CD4-positive, CD25-positive, alpha-beta regulatory T cell (primary cell): ENCODE measurements at regions not wholly inside any gene's neighbourhood (a gene's known extent, or its start where the extent isn't known, plus 50 kb on each side); places are given as distances from the start of the nearest gene placed in this dataset.
A peak's percentile ranks its signal among the peaks of the same experiment; 100 is the strongest.

Source experiments
- ATAC-seq, 2 donors: fragments of 150-1000 bp; cut with Tn5 transposase; one replicate each; pipeline ENCODE4 v1.10.0; 2021; ENCODE audit warnings: low read depth in 2 of 2, moderate number of reproducible peaks in 2 of 2, moderate library complexity in 1 of 2
- DNase-seq, 3 donors: peaks; one replicate each; pipeline versions ENCODE4 v3.0.0 to v3.0.0-alpha.2; 2012 to 2022; ENCODE audit warnings: mixed read lengths in 1 of 3
- H3K27ac ChIP-seq: one replicate; pipeline ENCODE4 v1.7.0; 2013; ENCODE audit warnings: mild to moderate bottlenecking, low read length; ENCODE audit not compliant: insufficient read depth, poor library complexity, severe bottlenecking
- H3K27me3 ChIP-seq: one replicate; pipeline ENCODE4 v1.7.0; 2013; ENCODE audit warnings: low read length; ENCODE audit not compliant: control insufficient read depth, insufficient read depth
- H3K36me3 ChIP-seq: one replicate; pipeline ENCODE4 v1.7.0; 2013; ENCODE audit warnings: mild to moderate bottlenecking, low read length, moderate library complexity; ENCODE audit not compliant: control insufficient read depth, insufficient read depth
- H3K4me1 ChIP-seq: 2 replicates; pipeline ENCODE4 v1.7.0; 2013; ENCODE audit warnings: mild to moderate bottlenecking, low read length; ENCODE audit not compliant: insufficient read depth, control insufficient read depth, poor library complexity, severe bottlenecking
- H3K4me3 ChIP-seq: one replicate; pipeline ENCODE4 v1.7.0; 2013; ENCODE audit warnings: low read depth, mild to moderate bottlenecking, low read length, moderate library complexity
- H3K9me3 ChIP-seq, 2 experiments: 1 replicate in 1 of 2; 2 replicates in 1 of 2; pipeline ENCODE4 v1.7.0; 2013; ENCODE audit warnings: low read length in 2 of 2, mild to moderate bottlenecking in 1 of 2, moderate library complexity in 1 of 2; ENCODE audit not compliant: control insufficient read depth in 2 of 2
- H3K27ac Mint-ChIP-seq, 3 donors: one replicate each; pipeline ENCODE4 v1.8.0; 2020 to 2022; ENCODE audit warnings: mild to moderate bottlenecking in 3 of 3, mixed read lengths in 3 of 3, moderate library complexity in 2 of 3
- H3K27me3 Mint-ChIP-seq: one replicate; pipeline ENCODE4 v1.8.0; 2022; ENCODE audit warnings: mild to moderate bottlenecking, mixed read lengths
- H3K36me3 Mint-ChIP-seq: one replicate; pipeline ENCODE4 v1.8.0; 2020; ENCODE audit warnings: mixed read lengths
- H3K4me1 Mint-ChIP-seq, 4 donors: one replicate each; pipeline ENCODE4 v1.8.0; 2020 to 2022; ENCODE audit warnings: mixed read lengths in 4 of 4, mild to moderate bottlenecking in 1 of 4
- H3K4me3 Mint-ChIP-seq, 4 donors: one replicate each; pipeline ENCODE4 v1.8.0; 2020 to 2022; ENCODE audit warnings: mild to moderate bottlenecking in 4 of 4, mixed read lengths in 4 of 4, moderate library complexity in 3 of 4
- H3K9me3 Mint-ChIP-seq, 7 donors: one replicate each; pipeline ENCODE4 v1.8.0; 2020 to 2022; ENCODE audit warnings: mixed read lengths in 7 of 7, mild to moderate bottlenecking in 3 of 7, moderate library complexity in 2 of 7

- Mint-ChIP-seq H3K4me3 (no peak overlapping the region), H3K27ac (no peak overlapping the region), H3K27me3 (no peaks in the 10 kb centered on the region), H3K4me1 (peaks cover 0 to 15% (median 3%) of the 10 kb centered on the region in 4 donors), H3K9me3 (no peaks in the 10 kb centered on the region), H3K36me3 (no peaks in the 10 kb centered on the region)
- Histone ChIP-seq H3K27ac (no peak overlapping the region), H3K27me3 (no peaks in the 10 kb centered on the region), H3K4me1 (no peaks in the 10 kb centered on the region), H3K36me3 (no peaks in the 10 kb centered on the region), H3K9me3 (no peaks in the 10 kb centered on the region), H3K4me3 (no peak overlapping the region)
- DNase-seq (no peak), ATAC-seq (no peak)
These were observed 356.1 kb downstream of the DAD1 start for GRCh38 chr14:22232933-22233332.

DNA sequence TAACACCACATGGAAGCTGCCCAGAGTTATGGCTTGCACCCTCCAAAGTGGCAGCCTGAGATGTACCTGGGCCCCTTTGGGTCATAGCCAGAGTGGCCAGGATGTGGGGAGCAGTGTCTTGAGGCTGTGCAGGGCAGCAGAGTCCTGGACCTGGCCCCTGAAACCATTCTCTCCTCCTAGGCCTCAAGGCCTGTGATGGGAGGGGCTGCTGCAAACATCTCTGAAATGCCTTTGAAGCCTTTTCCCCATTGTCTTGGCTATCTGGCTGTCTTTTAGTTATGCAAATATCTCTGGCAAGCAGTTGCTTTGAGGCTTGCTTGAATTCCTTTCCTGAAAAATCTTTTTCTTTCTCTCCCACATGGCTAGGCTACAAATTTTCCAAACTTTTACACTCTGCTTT, 356.5 kb downstream of the DAD1 start:
- Histone ChIP-seq H3K36me3 (no peaks in the 10 kb centered on the region), H3K27ac (no peak overlapping the region), H3K4me1 (no peaks in the 10 kb centered on the region), H3K9me3 (no peaks in the 10 kb centered on the region), H3K4me3 (no peak overlapping the region), H3K27me3 (no peaks in the 10 kb centered on the region)
- Mint-ChIP-seq H3K27ac (no peak overlapping the region), H3K9me3 (no peaks in the 10 kb centered on the region), H3K27me3 (no peaks in the 10 kb centered on the region), H3K4me1 (peaks cover 0 to 15% (median 3%) of the 10 kb centered on the region in 4 donors), H3K36me3 (no peaks in the 10 kb centered on the region), H3K4me3 (no peak overlapping the region)
- ATAC-seq (no peak), DNase-seq (no peak)

DNA sequence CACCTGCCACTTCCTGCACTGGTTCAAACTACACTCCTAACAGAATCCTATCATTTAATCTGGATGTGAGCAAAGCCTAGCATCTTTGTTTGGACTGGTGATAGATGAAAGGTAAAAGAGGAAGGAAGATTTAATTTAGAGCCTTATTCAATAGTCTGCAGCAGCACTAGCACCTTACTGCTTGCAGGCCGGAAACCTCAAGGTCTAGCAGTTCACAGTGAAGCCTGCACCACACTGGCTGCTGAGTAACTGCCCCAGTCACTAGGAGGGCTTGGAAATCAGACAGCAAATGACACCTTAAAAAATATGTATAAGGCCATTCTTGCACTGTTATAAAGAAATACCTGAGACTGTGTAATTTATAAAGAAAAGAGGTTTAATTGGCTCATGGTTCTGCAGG, 358.0 kb downstream of the DAD1 start:
- Histone ChIP-seq H3K36me3 (no peaks in the 10 kb centered on the region), H3K27ac (no peak overlapping the region), H3K4me1 (no peaks in the 10 kb centered on the region), H3K4me3 (no peak overlapping the region), H3K9me3 (no peaks in the 10 kb centered on the region), H3K27me3 (no peaks in the 10 kb centered on the region)
- DNase-seq, result peak in 2 of 3 donors; percentile 16 to 31
- ATAC-seq, result peak; percentile 75 to 76
- Mint-ChIP-seq H3K27ac (peak overlapping the region in 2 of 3 donors; percentile 18 to 80), H3K9me3 (no peaks in the 10 kb centered on the region), H3K4me1 (peaks cover 0 to 15% (median 3%) of the 10 kb centered on the region in 4 donors), H3K27me3 (no peaks in the 10 kb centered on the region), H3K36me3 (no peaks in the 10 kb centered on the region), H3K4me3 (peak overlapping the region in 3 of 4 donors; percentile 41 to 56 (median 43))

- no peaks in the 10 kb centered on the region for H3K36me3 Mint-ChIP-seq
- Histone ChIP-seq H3K4me1 (no peaks in the 10 kb centered on the region), H3K27me3 (no peaks in the 10 kb centered on the region), H3K4me3 (peak overlapping the region; percentile 37), H3K27ac (no peak overlapping the region), H3K9me3 (no peaks in the 10 kb centered on the region), H3K36me3 (no peaks in the 10 kb centered on the region)
- H3K27me3 Mint-ChIP-seq, result no peaks in the 10 kb centered on the region
- H3K9me3 Mint-ChIP-seq, result no peaks in the 10 kb centered on the region
- DNase-seq (no peak), ATAC-seq (no peak)
- peak overlapping the region in 2 of 4 donors; percentile 21 to 41 for H3K4me3 Mint-ChIP-seq
- H3K27ac Mint-ChIP-seq, result no peak overlapping the region
- peaks cover 0 to 15% (median 3%) of the 10 kb centered on the region in 4 donors for H3K4me1 Mint-ChIP-seq
These were observed 358.5 kb downstream of the DAD1 start for GRCh38 chr14:22230517-22230916.

DNA sequence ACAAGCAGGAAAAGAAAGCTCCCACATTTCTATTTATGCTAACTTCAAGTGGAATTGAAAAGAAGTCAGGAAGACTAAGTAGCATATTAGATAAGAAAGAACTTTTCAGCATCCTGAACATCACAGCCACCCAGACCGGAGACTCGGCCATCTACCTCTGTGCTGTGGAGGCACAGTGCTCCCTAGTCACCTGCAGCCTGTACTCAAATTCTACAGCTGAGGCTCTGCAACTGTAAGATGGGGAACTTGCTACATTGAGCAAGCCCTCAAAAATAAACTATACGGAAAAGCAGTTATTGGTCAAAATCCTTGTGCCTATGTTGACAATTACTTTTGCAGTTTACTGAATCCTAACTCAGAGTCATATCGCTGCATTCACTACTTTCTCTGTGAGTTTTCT, 361.9 kb downstream of the DAD1 start:
- Mint-ChIP-seq H3K9me3 (no peaks in the 10 kb centered on the region), H3K36me3 (no peaks in the 10 kb centered on the region), H3K27ac (peak overlapping the region; percentile 51 to 69 (median 54)), H3K27me3 (no peaks in the 10 kb centered on the region), H3K4me1 (peaks cover 0 to 15% (median 3%) of the 10 kb centered on the region in 4 donors), H3K4me3 (peak overlapping the region; percentile 84 to 96 (median 89))
- H3K27me3 ChIP-seq, result no peaks in the 10 kb centered on the region
- H3K27ac ChIP-seq, result peak overlapping the region; percentile 55
- no peaks in the 10 kb centered on the region for H3K9me3 ChIP-seq
- no peaks in the 10 kb centered on the region for H3K4me1 ChIP-seq
- DNase-seq, result no peak
- H3K36me3 ChIP-seq, result no peaks in the 10 kb centered on the region
- no peak for ATAC-seq
- H3K4me3 ChIP-seq, result peak overlapping the region; percentile 70

- Mint-ChIP-seq H3K27ac (peak overlapping the region in 2 of 3 donors; percentile 51 to 54), H3K36me3 (no peaks in the 10 kb centered on the region), H3K27me3 (no peaks in the 10 kb centered on the region), H3K9me3 (no peaks in the 10 kb centered on the region), H3K4me1 (peaks cover 0 to 13% (median 3%) of the 10 kb centered on the region in 4 donors), H3K4me3 (peak overlapping the region; percentile 84 to 96 (median 89))
- peak; percentile 47 to 71 for ATAC-seq
- DNase-seq, result peak; percentile 1 to 61 (median 44)
- Histone ChIP-seq H3K9me3 (no peaks in the 10 kb centered on the region), H3K27ac (peak overlapping the region; percentile 55), H3K4me1 (no peaks in the 10 kb centered on the region), H3K36me3 (no peaks in the 10 kb centered on the region), H3K27me3 (no peaks in the 10 kb centered on the region), H3K4me3 (peak overlapping the region; percentile 70)
These were observed 362.6 kb downstream of the DAD1 start for GRCh38 chr14:22226381-22226780.

DNA sequence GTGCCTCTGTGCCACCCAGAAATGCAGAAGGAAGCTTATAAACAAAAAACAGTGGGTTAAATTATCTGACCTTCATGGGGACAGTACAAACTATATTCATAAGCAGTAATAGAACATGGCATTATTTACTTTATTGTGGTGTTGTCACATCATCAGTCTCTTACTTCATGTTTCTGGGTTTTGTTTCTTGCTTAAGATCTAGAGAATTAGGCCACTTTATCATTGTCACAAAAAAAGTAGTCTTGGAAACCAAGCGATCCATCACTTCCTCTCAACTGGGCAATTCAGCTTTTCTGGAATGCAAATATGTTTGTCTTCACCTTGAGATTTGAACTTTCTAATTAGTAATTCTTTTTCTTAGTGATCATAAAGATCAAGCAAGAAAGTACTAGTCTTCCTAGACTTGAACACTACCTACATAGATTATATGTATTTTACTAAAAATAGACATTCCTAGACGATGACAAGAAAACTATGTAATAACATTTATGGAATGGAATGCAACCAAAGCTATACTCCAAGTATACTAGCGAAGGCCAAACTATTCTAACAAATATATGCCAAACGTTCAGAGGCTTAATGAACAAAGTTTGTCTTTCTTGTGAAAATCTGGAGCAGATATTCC, 363.4 kb downstream of the DAD1 start:
- H3K27me3 ChIP-seq, result no peaks in the 10 kb centered on the region
- H3K36me3 ChIP-seq, result no peaks in the 10 kb centered on the region
- no peak overlapping the region for H3K4me3 ChIP-seq
- no peaks in the 10 kb centered on the region for H3K4me1 ChIP-seq
- no peak overlapping the region for H3K27ac Mint-ChIP-seq
- H3K4me1 Mint-ChIP-seq, result peaks cover 0 to 9% (median 0%) of the 10 kb centered on the region in 4 donors
- no peaks in the 10 kb centered on the region for H3K36me3 Mint-ChIP-seq
- no peaks in the 10 kb centered on the region for H3K9me3 ChIP-seq
- no peak for ATAC-seq
- H3K9me3 Mint-ChIP-seq, result no peaks in the 10 kb centered on the region
- H3K27ac ChIP-seq, result no peak overlapping the region
- H3K27me3 Mint-ChIP-seq, result no peaks in the 10 kb centered on the region
- H3K4me3 Mint-ChIP-seq, result no peak overlapping the region
- no peak for DNase-seq

GRCh38 chr14:22221508-22221907, 367.5 kb downstream of the DAD1 start:
- H3K27me3 Mint-ChIP-seq, result no peaks in the 10 kb centered on the region
- peaks cover 0 to 6% (median 0%) of the 10 kb centered on the region in 4 donors for H3K4me1 Mint-ChIP-seq
- H3K4me3 ChIP-seq, result peak overlapping the region; percentile 57
- no peaks in the 10 kb centered on the region for H3K4me1 ChIP-seq
- H3K36me3 ChIP-seq, result no peaks in the 10 kb centered on the region
- H3K9me3 ChIP-seq, result no peaks in the 10 kb centered on the region
- H3K9me3 Mint-ChIP-seq, result no peaks in the 10 kb centered on the region
- H3K4me3 Mint-ChIP-seq, result peak overlapping the region; percentile 42 to 94 (median 67)
- ATAC-seq, result no peak
- H3K27ac Mint-ChIP-seq, result peak overlapping the region in 2 of 3 donors; percentile 56 to 74
- no peaks in the 10 kb centered on the region for H3K27me3 ChIP-seq
- no peak overlapping the region for H3K27ac ChIP-seq
- DNase-seq, result peak in 2 of 3 donors; percentile 14 to 49
- H3K36me3 Mint-ChIP-seq, result no peaks in the 10 kb centered on the region
